NB4 (cell line): ENCODE measurements at regions not wholly inside any gene's neighbourhood (a gene's known extent, or its start where the extent isn't known, plus 50 kb on each side); places are given as distances from the start of the nearest gene placed in this dataset.

ENCODE experiments used
- DNase-seq: peaks from one replicate; pipeline ENCODE4 v3.0.0; 2010; ENCODE audit warnings: low read depth
- H3K4me3 ChIP-seq: one replicate; pipeline ENCODE4 v1.5.1; 2011; ENCODE audit warnings: mild to moderate bottlenecking, low read depth, low read length, moderate library complexity
- MAX ChIP-seq: IDR thresholded peaks from 2 replicates; pipeline ENCODE4 v1.6.1; 2011; ENCODE audit warnings: low read depth, low read length
- MYC ChIP-seq: IDR thresholded peaks from 2 replicates; pipeline ENCODE4 v1.6.1; 2011; ENCODE audit warnings: low read depth, low read length
- POLR2A ChIP-seq: IDR thresholded peaks from 2 replicates; pipeline ENCODE4 v1.6.1; 2011; ENCODE audit warnings: mild to moderate bottlenecking; ENCODE audit not compliant: insufficient read length; ENCODE audit errors: extremely low read depth
- TF ChIP-seq, protein P1 (sequence below): IDR thresholded peaks from one replicate; pipeline ENCODE4 v1.5.1; 2012; ENCODE audit warnings: low read depth, low read length

DNA sequence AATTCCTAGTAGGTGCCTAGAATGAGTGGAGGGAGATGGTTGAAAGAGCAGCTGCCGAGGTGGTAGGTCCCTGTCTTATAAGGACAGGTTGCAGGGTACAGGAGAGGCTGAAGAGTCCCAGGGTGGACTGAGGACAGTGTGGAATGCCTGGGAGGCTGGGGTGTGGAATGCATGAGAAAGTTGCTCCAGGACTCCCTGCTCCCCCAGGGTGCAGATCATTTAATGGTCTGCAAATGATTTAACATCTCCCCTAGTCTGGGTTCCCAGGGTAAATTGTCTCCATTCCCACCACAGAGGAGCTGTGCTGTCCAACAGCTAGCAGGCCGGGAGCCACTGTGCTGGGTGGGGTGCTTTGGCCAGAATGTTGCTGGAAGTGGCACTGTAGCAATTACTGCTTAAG, 76.0 kb downstream of the CD83 start:
- no peak overlapping the region for H3K4me3 ChIP-seq
- no peak for DNase-seq
- TF ChIP-seq POLR2A (no peak), MYC (no peak), MAX (no peak)
- TF ChIP-seq, protein P1, sequence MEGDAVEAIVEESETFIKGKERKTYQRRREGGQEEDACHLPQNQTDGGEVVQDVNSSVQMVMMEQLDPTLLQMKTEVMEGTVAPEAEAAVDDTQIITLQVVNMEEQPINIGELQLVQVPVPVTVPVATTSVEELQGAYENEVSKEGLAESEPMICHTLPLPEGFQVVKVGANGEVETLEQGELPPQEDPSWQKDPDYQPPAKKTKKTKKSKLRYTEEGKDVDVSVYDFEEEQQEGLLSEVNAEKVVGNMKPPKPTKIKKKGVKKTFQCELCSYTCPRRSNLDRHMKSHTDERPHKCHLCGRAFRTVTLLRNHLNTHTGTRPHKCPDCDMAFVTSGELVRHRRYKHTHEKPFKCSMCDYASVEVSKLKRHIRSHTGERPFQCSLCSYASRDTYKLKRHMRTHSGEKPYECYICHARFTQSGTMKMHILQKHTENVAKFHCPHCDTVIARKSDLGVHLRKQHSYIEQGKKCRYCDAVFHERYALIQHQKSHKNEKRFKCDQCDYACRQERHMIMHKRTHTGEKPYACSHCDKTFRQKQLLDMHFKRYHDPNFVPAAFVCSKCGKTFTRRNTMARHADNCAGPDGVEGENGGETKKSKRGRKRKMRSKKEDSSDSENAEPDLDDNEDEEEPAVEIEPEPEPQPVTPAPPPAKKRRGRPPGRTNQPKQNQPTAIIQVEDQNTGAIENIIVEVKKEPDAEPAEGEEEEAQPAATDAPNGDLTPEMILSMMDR: no peak

DNA sequence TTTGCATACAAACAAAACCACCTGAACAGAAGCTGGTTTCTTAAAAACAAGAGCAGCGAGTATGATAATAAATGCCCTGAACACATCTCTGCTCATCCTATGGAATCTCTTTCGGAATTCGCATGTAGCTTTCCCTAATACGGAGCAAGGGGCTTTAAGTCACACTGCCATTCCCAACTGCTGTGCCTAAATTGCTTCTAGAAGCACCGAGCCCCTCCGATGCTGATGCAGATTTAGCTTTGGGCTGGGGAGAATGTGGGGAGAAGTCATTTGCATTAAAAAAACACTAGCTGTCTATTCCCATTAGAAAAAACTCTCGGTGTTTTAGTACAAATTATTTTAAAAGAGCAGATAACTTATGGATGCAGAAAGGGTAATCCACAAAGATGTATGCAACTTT, 76.9 kb downstream of the CD83 start:
- no peak overlapping the region for H3K4me3 ChIP-seq
- no peak for DNase-seq
- TF ChIP-seq MAX (no peak), POLR2A (no peak), MYC (no peak)
- TF ChIP-seq, protein P1: no peak

- DNase-seq: no peak
- H3K4me3 ChIP-seq: no peak overlapping the region
- TF ChIP-seq, protein P1: no peak
- TF ChIP-seq POLR2A (no peak), MAX (no peak), MYC (no peak)
These were observed 77.4 kb downstream of the CD83 start for GRCh38 chr6:14194976-14195375.

GRCh38 chr6:14196026-14196425, 78.5 kb downstream of the CD83 start:
- no peak for TF ChIP-seq MYC
- TF ChIP-seq POLR2A: no peak
- TF ChIP-seq MAX: no peak
- TF ChIP-seq, protein P1: no peak
- H3K4me3 ChIP-seq: no peak overlapping the region

DNA sequence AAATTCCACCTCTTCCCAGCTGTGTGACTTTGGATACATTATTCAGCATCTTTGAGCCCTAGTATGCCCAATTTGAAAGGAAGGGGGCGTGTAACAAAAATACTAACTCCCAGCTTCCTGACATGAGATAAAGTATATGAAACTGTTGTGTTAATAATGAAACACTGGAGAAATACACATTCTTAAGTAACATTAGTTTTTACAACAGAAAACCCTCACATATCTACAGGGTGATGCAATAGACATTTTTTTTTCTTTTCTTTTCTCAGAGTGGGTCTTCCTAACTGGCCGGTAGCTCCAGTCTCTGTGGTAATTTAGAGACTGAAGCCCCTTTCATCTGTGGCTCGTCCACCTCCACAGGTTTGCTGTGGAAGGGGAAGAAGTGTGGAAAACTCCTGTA, 79.5 kb downstream of the CD83 start:
- TF ChIP-seq MAX: no peak
- TF ChIP-seq, protein P1: no peak
- DNase-seq: no peak
- no peak overlapping the region for H3K4me3 ChIP-seq

More at GRCh38 chr6:14196026-14196425, 78.5 kb downstream of the CD83 start:
- no peak for DNase-seq

DNA sequence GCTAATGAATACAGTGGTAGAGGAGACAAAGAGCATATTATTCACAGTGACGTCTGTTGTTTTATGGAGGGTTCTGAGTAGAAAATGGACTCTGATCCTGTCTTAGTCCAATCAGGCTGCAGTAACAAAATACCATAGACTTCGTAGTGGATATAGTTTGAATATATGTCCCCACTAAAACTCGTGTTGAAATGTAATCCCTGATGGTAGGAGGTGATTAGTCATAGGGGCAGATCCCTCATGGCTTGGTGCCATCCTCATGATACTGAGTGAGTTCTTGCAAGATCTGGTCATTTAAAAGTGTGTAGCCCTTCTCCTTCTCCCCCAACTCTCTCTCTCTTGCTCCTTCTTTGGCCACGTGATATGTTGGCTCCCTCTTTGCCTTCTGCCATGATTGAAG, 82.5 kb downstream of the CD83 start:
- no peak overlapping the region for H3K4me3 ChIP-seq
- no peak for DNase-seq
- TF ChIP-seq, protein P1: no peak
- TF ChIP-seq MAX (no peak), POLR2A (no peak), MYC (no peak)
